Inferior parietal cortex (tissue), 1 donor: ENCODE measurements at regions not wholly inside any gene's neighbourhood (a gene's known extent, or its start where the extent isn't known, plus 50 kb on each side); places are given as distances from the start of the nearest gene placed in this dataset.

Experiments
- DNase-seq: peaks from one replicate; pipeline ENCODE4 v3.0.0-alpha.2; 2016; ENCODE audit errors: extremely low spot score

GRCh38 chr6:169339731-169340309 lies 86.2 kb upstream of the THBS2 start:
- DNase-seq, result no peak

GRCh38 chr6:169339025-169339424 lies 85.4 kb upstream of the THBS2 start:
- DNase-seq, result no peak

GRCh38 chr6:169337886-169338445 lies 84.3 kb upstream of the THBS2 start:
- DNase-seq, result no peak

- no peak for DNase-seq
These were observed 81.7 kb upstream of the THBS2 start for GRCh38 chr6:169335301-169335700.

GRCh38 chr6:169332250-169332649 lies 78.6 kb upstream of the THBS2 start:
- DNase-seq, result no peak

- no peak for DNase-seq
These were observed 74.6 kb upstream of the THBS2 start for GRCh38 chr6:169328112-169328801.

GRCh38 chr6:169326067-169326799 lies 72.6 kb upstream of the THBS2 start:
- DNase-seq, result peak; percentile 38

- DNase-seq, result no peak
These were observed 71.2 kb upstream of the THBS2 start for GRCh38 chr6:169324656-169325459.

GRCh38 chr6:169324086-169324485 lies 70.4 kb upstream of the THBS2 start:
- no peak for DNase-seq

- DNase-seq, result no peak
These were observed 69.6 kb upstream of the THBS2 start for GRCh38 chr6:169323221-169323620.

GRCh38 chr6:169321546-169321945 lies 67.9 kb upstream of the THBS2 start:
- DNase-seq, result no peak

GRCh38 chr6:169320013-169320412 lies 66.4 kb upstream of the THBS2 start:
- no peak for DNase-seq

- DNase-seq, result no peak
These were observed 64.0 kb upstream of the THBS2 start for GRCh38 chr6:169317441-169318202.

GRCh38 chr6:169316651-169317050 lies 63.0 kb upstream of the THBS2 start:
- no peak for DNase-seq

GRCh38 chr6:169315830-169316614 lies 62.4 kb upstream of the THBS2 start:
- no peak for DNase-seq

- DNase-seq, result no peak
These were observed 59.8 kb upstream of the THBS2 start for GRCh38 chr6:169313347-169314010.

- no peak for DNase-seq
These were observed 59.2 kb upstream of the THBS2 start for GRCh38 chr6:169312658-169313346.

GRCh38 chr6:169310983-169311382 lies 57.3 kb upstream of the THBS2 start:
- DNase-seq, result no peak
